ENCODE measurements at regions not wholly inside any gene's neighbourhood (a gene's known extent, or its start where the extent isn't known, plus 50 kb on each side); places are given as distances from the start of the nearest gene placed in this dataset.

GRCh38 chr2:38174131-38174530 is 98.2 kb upstream of the CYP1B1 start:
- TF ChIP-seq CTCF (IDR thresholded peaks at IDR 0.05) (no peak), POLR2A (IDR thresholded peaks at IDR 0.05) (no peak)
